PC-9 (cell line): ENCODE measurements at regions not wholly inside any gene's neighbourhood (a gene's known extent, or its start where the extent isn't known, plus 50 kb on each side); places are given as distances from the start of the nearest gene placed in this dataset.

Source experiments
- BruUV-seq: library from RNA; stranded (reverse); fragments of 400-500 nt; replicated peaks from 2 replicates; lab custom pipeline; 2021; lab: Mats Ljungman, UMichigan
- CTCF ChIA-PET: fragments of 300-600 bp; sonication (Branson Sonifier 250); formaldehyde crosslinking; loops from one replicate; lab custom pipeline; 2022; ENCODE audit warnings: antibody characterized with exemption; lab: Charles Lee
- POLR2A ChIA-PET: fragments of 300-600 bp; sonication (Branson Sonifier 250); formaldehyde crosslinking; loops from one replicate; lab custom pipeline; 2022; ENCODE audit warnings: antibody characterized with exemption; ENCODE audit not compliant: unreplicated experiment; lab: Charles Lee
- DNase-seq, 2 experiments: peaks; one replicate each; pipeline versions ENCODE4 v3.0.0 to v3.0.0-alpha.2; 2015 to 2022; ENCODE audit warnings: mixed read lengths in 1 of 2
- H2AFZ ChIP-seq: fragments of 200-600 bp; sonication (generic); 2 replicates; pipeline ENCODE4 v1.8.1; 2017; ENCODE audit warnings: antibody characterized with exemption
- H3F3A ChIP-seq: fragments of 200-600 bp; sonication (generic); 2 replicates; pipeline ENCODE4 v1.8.1; 2017; ENCODE audit warnings: antibody characterized with exemption, mild to moderate bottlenecking, low read depth; ENCODE audit not compliant: insufficient read depth
- H3K27ac ChIP-seq: fragments of 200-600 bp; sonication (generic); 2 replicates; pipeline ENCODE4 v1.6.1; 2016; ENCODE audit warnings: mixed run types
- H3K27me3 ChIP-seq: fragments of 200-600 bp; sonication (generic); 2 replicates; pipeline ENCODE4 v1.6.1; 2016; ENCODE audit warnings: low read depth, mixed run types; ENCODE audit not compliant: insufficient read depth
- H3K36me3 ChIP-seq: fragments of 200-600 bp; sonication (generic); 2 replicates; pipeline ENCODE4 v1.6.1; 2016; ENCODE audit warnings: low read depth, mixed run types
- H3K4me1 ChIP-seq: fragments of 200-600 bp; sonication (generic); replicated peaks from 2 replicates; pipeline ENCODE4 v1.6.1; 2016; ENCODE audit warnings: mixed run types; ENCODE audit not compliant: insufficient read depth
- H3K4me2 ChIP-seq: fragments of 200-600 bp; sonication (generic); 2 replicates; pipeline ENCODE4 v1.6.1; 2017; ENCODE audit warnings: mixed run types
- H3K4me3 ChIP-seq: fragments of 200-600 bp; sonication (generic); 2 replicates; pipeline ENCODE4 v1.6.1; 2016; ENCODE audit warnings: mixed run types
- H3K79me2 ChIP-seq: fragments of 200-600 bp; sonication (generic); 2 replicates; pipeline ENCODE4 v1.6.1; 2017; ENCODE audit warnings: low read depth, mixed run types
- H3K9me2 ChIP-seq: fragments of 200-600 bp; sonication (generic); 2 replicates; pipeline ENCODE4 v1.8.1; 2017; ENCODE audit warnings: mild to moderate bottlenecking; ENCODE audit not compliant: insufficient read depth
- H3K9me3 ChIP-seq: fragments of 200-600 bp; sonication (generic); 2 replicates; pipeline ENCODE4 v1.8.1; 2016; ENCODE audit warnings: low read depth; ENCODE audit not compliant: insufficient read depth
- H4K20me1 ChIP-seq: fragments of 200-600 bp; sonication (generic); 2 replicates; pipeline ENCODE4 v1.8.1; 2017; ENCODE audit not compliant: insufficient read depth
- EZH2 ChIP-seq: fragments of 200-600 bp; sonication (generic); IDR thresholded peaks from 2 replicates; pipeline ENCODE4 v1.8.0; 2017; ENCODE audit warnings: antibody characterized with exemption, low read depth
- intact Hi-C: fragments of 100-400 bp; cut with micrococcal nuclease; formaldehyde crosslinking; loops from one replicate; pipeline ENCODE4 v1.10.0; 2022; ENCODE audit not compliant: unreplicated experiment
- TF ChIP-seq, protein P1 (sequence below): fragments of 200-600 bp; sonication (generic); conservative IDR thresholded peaks from 2 replicates; pipeline ENCODE4 v1.6.1; 2017; ENCODE audit warnings: mixed run types, antibody characterized with exemption, mild to moderate bottlenecking, moderate library complexity

DNA sequence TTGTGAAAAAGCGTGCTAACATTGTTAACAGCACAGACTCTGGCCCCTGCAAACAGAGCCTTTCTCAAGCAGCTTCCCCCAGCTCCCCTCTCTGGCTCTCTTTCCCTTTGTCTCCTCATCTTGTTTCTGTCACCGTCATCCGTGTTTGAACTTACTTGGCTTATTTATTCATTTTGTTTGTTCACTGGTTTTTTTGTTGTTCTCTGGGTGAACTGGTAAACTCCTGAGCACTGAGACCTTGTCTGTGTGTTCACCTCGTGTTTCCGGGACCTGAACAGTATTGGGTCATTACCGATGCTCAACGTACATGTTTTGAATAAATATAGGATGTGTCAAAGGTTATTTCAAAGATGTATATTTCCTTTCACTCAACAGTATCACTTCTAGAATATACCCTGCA is 92.4 kb upstream of the USP29 start:
- no peaks in the 10 kb centered on the region for H3K79me2 ChIP-seq
- no peaks in the 10 kb centered on the region for H3K9me2 ChIP-seq
- no peaks in the 10 kb centered on the region for H3F3A ChIP-seq
- H3K4me2 ChIP-seq = no peak overlapping the region
- H2AFZ ChIP-seq = no peak overlapping the region
- no peaks in the 10 kb centered on the region for H3K36me3 ChIP-seq
- no peak overlapping the region for H3K4me3 ChIP-seq
- no peak for DNase-seq
- H3K27ac ChIP-seq = no peak overlapping the region
- no peaks in the 10 kb centered on the region for H3K4me1 ChIP-seq
- peaks cover 24% of the 10 kb centered on the region for H3K27me3 ChIP-seq
- BruUV-seq = no TSS peak
- intact Hi-C loops = no loop called here
- no peak for TF ChIP-seq EZH2
- TF ChIP-seq, protein P1, sequence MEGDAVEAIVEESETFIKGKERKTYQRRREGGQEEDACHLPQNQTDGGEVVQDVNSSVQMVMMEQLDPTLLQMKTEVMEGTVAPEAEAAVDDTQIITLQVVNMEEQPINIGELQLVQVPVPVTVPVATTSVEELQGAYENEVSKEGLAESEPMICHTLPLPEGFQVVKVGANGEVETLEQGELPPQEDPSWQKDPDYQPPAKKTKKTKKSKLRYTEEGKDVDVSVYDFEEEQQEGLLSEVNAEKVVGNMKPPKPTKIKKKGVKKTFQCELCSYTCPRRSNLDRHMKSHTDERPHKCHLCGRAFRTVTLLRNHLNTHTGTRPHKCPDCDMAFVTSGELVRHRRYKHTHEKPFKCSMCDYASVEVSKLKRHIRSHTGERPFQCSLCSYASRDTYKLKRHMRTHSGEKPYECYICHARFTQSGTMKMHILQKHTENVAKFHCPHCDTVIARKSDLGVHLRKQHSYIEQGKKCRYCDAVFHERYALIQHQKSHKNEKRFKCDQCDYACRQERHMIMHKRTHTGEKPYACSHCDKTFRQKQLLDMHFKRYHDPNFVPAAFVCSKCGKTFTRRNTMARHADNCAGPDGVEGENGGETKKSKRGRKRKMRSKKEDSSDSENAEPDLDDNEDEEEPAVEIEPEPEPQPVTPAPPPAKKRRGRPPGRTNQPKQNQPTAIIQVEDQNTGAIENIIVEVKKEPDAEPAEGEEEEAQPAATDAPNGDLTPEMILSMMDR = no peak
- CTCF ChIA-PET = no interaction called here
- H3K9me3 ChIP-seq = no peaks in the 10 kb centered on the region
- POLR2A ChIA-PET = no interaction called here
- H4K20me1 ChIP-seq = no peaks in the 10 kb centered on the region

DNA sequence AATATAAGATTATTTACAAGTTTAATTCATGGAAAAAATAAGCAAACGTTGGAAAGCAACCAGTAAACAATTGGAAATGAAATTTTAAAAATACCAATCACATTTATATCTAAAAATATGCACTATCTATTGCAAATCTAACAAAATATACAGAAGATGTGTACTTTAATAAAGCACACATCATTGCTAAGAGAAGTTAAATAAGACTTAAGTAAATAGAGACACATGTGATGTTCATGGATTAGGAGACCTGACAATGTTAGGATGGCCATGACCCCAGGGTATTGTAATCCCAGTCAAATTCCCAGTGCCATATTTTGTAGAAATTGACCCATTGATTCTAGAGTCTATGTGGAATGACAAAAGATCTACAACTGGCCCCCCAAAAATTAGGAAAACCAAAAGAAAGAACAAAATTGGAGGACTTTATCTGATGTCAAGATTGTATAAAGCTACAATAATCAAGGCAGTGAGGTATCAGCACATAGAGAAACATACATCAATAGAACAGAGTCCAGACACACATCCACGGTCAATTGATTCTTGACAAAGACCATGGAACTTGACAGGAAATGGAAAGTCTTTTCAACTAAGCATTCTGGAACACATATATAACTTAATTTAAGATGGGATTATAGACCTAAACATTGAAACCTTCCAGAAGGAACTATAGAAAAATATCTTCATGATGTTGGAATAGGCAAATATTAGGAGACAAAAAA is 90.8 kb upstream of the USP29 start:
- DNase-seq = no peak
- no peaks in the 10 kb centered on the region for H3K4me1 ChIP-seq
- ChIA-PET POLR2A (no interaction called here), CTCF (interaction anchor here (0.6 kb wide), 1 partner anchor 1172 kb away, joined by 3 read pairs; no protein-coding TSS in a partner anchor)
- H3K36me3 ChIP-seq = no peaks in the 10 kb centered on the region
- H3K9me2 ChIP-seq = no peaks in the 10 kb centered on the region
- intact Hi-C loops = no loop called here
- H3K79me2 ChIP-seq = no peaks in the 10 kb centered on the region
- H3K9me3 ChIP-seq = no peaks in the 10 kb centered on the region
- no peak overlapping the region for H3K27ac ChIP-seq
- H4K20me1 ChIP-seq = no peaks in the 10 kb centered on the region
- peaks cover 34% of the 10 kb centered on the region for H3K27me3 ChIP-seq
- no peak overlapping the region for H3K4me2 ChIP-seq
- no peak for TF ChIP-seq EZH2
- TF ChIP-seq, protein P1 = no peak
- no peak overlapping the region for H3K4me3 ChIP-seq
- BruUV-seq = no TSS peak
- no peaks in the 10 kb centered on the region for H3F3A ChIP-seq
- no peak overlapping the region for H2AFZ ChIP-seq

DNA sequence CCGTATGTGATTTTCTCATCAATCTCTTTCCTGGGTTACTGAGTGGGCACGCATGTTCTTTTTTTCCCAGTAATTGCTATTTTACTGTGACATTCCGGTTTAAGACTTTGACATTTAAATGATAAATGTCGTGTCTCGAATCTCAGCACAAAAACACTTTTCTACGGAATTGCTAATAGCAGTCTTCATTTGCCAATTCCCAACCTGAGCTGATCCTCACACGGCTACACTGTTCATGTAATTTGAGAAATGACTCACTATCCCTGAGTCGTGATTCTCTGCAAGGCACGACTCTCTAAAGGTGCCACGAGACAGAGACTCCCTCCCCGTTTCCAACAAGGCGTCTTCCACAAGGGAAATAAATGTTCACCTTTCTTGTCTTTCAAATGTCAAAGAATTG is 88.7 kb upstream of the USP29 start:
- Histone ChIP-seq H3K27me3 (peaks cover 34% of the 10 kb centered on the region), H3K4me2 (no peak overlapping the region), H3K27ac (no peak overlapping the region), H2AFZ (no peak overlapping the region), H3K36me3 (no peaks in the 10 kb centered on the region), H3K4me3 (no peak overlapping the region), H3K9me2 (no peaks in the 10 kb centered on the region), H3K9me3 (no peaks in the 10 kb centered on the region), H3K79me2 (no peaks in the 10 kb centered on the region), H3K4me1 (no peaks in the 10 kb centered on the region), H3F3A (no peaks in the 10 kb centered on the region), H4K20me1 (no peaks in the 10 kb centered on the region)
- BruUV-seq = no TSS peak
- POLR2A ChIA-PET = no interaction called here
- no peak for DNase-seq
- CTCF ChIA-PET = no interaction called here
- no peak for TF ChIP-seq EZH2
- TF ChIP-seq, protein P1 = no peak
- intact Hi-C loops = no loop called here
